ENCODE measurements at regions not wholly inside any gene's neighbourhood (a gene's known extent, or its start where the extent isn't known, plus 50 kb on each side); places are given as distances from the start of the nearest gene placed in this dataset.

GRCh38 chr5:169408171-169408570 is 107.2 kb upstream of the SLIT3 start:
- no peaks in the 10 kb centered on the region for H3K9me3 Mint-ChIP-seq (ENCODE audit: unreplicated experiment)
- Histone ChIP-seq H3K4me3 (ENCODE audit: low read depth, low read length) (no peak overlapping the region), H3K9me3 (no peaks in the 10 kb centered on the region), H3K36me3 (ENCODE audit: control insufficient read depth, insufficient read depth, low read length) (no peaks in the 10 kb centered on the region), H3K27me3 (replicated peaks; ENCODE audit: control insufficient read depth, insufficient read depth, low read length) (no peaks in the 10 kb centered on the region), H3K4me1 (peaks cover 10% of the 10 kb centered on the region)
- no peaks in the 10 kb centered on the region for H3K27me3 Mint-ChIP-seq (ENCODE audit: insufficient read depth, unreplicated experiment)
- intact Hi-C loops (cut with micrococcal nuclease; ENCODE audit: unreplicated experiment): no loop called here
- no peak for TF ChIP-seq CTCF (IDR thresholded peaks at IDR 0.05; ENCODE audit: insufficient read depth in 1 of 2, low read depth in 1 of 2, low read length in 1 of 2, severe bottlenecking in 1 of 2, unreplicated experiment in 1 of 2)
- peaks cover 7% of the 10 kb centered on the region for H3K4me1 Mint-ChIP-seq (ENCODE audit: low read depth, unreplicated experiment)
- no peak overlapping the region for H3K4me3 Mint-ChIP-seq (ENCODE audit: unreplicated experiment)
- DNase-seq: peak in 1 of 2 experiments; percentile 31
- BruUV-seq (replicated peaks): no TSS peak
- POLR2A ChIA-PET: no interaction called here
- H3K27ac Mint-ChIP-seq (ENCODE audit: unreplicated experiment): no peak overlapping the region
- CTCF ChIA-PET: interaction anchor here (0.6 to 0.8 kb wide), 2 partner anchors 49 to 268 kb away, joined by 3 read pairs; no protein-coding TSS in a partner anchor
- no peaks in the 10 kb centered on the region for H3K36me3 Mint-ChIP-seq (ENCODE audit: insufficient read depth, unreplicated experiment)

GRCh38 chr5:169404223-169404622 is 103.3 kb upstream of the SLIT3 start:
- Mint-ChIP-seq H3K27ac (ENCODE audit: unreplicated experiment) (no peak overlapping the region), H3K4me1 (ENCODE audit: low read depth, unreplicated experiment) (no peaks in the 10 kb centered on the region), H3K36me3 (ENCODE audit: insufficient read depth, unreplicated experiment) (no peaks in the 10 kb centered on the region), H3K4me3 (ENCODE audit: unreplicated experiment) (no peak overlapping the region), H3K9me3 (ENCODE audit: unreplicated experiment) (peaks cover 9% of the 10 kb centered on the region), H3K27me3 (ENCODE audit: insufficient read depth, unreplicated experiment) (peaks cover 3% of the 10 kb centered on the region)
- DNase-seq: no peak
- POLR2A ChIA-PET: no interaction called here
- H3K27me3 ChIP-seq (replicated peaks; ENCODE audit: control insufficient read depth, insufficient read depth, low read length): no peaks in the 10 kb centered on the region
- CTCF ChIA-PET: no interaction called here
- H3K9me3 ChIP-seq: no peaks in the 10 kb centered on the region
- H3K4me1 ChIP-seq: peaks cover 10% of the 10 kb centered on the region
- H3K4me3 ChIP-seq (ENCODE audit: low read depth, low read length): no peak overlapping the region
- no peak for TF ChIP-seq CTCF (IDR thresholded peaks at IDR 0.05; ENCODE audit: insufficient read depth in 1 of 2, low read depth in 1 of 2, low read length in 1 of 2, severe bottlenecking in 1 of 2, unreplicated experiment in 1 of 2)
- BruUV-seq (replicated peaks): no TSS peak
- no peaks in the 10 kb centered on the region for H3K36me3 ChIP-seq (ENCODE audit: control insufficient read depth, insufficient read depth, low read length)
- intact Hi-C loops (cut with micrococcal nuclease; ENCODE audit: unreplicated experiment): no loop called here

DNA sequence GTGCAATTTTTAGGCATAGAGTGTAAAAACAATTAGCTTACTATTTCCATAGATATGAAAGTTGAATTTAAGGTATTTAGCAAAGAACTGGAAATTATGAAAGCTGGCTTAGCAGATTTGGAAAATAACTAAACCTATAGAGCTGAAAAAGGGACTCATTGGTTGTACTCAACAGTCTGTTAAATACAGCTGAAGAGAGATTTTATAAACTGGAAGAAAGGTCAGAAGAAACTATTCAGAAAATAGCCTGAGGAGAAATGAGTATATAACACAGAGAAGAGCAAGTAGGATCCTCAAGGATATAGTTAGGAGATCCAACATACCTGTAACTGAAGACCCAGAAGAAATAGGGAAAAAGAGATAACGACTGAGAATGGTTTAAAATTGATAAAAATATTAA is 97.6 kb upstream of the SLIT3 start:
- H3K27me3 ChIP-seq (replicated peaks; ENCODE audit: control insufficient read depth, insufficient read depth, low read length): no peaks in the 10 kb centered on the region
- H3K36me3 ChIP-seq (ENCODE audit: control insufficient read depth, insufficient read depth, low read length): no peaks in the 10 kb centered on the region
- H3K27me3 Mint-ChIP-seq (ENCODE audit: insufficient read depth, unreplicated experiment): peaks cover 3% of the 10 kb centered on the region
- H3K4me3 ChIP-seq (ENCODE audit: low read depth, low read length): no peak overlapping the region
- no peak overlapping the region for H3K27ac Mint-ChIP-seq (ENCODE audit: unreplicated experiment)
- no peak overlapping the region for H3K4me3 Mint-ChIP-seq (ENCODE audit: unreplicated experiment)
- intact Hi-C loops (cut with micrococcal nuclease; ENCODE audit: unreplicated experiment): no loop called here
- no peak for TF ChIP-seq CTCF (IDR thresholded peaks at IDR 0.05; ENCODE audit: insufficient read depth in 1 of 2, low read depth in 1 of 2, low read length in 1 of 2, severe bottlenecking in 1 of 2, unreplicated experiment in 1 of 2)
- H3K36me3 Mint-ChIP-seq (ENCODE audit: insufficient read depth, unreplicated experiment): no peaks in the 10 kb centered on the region
- CTCF ChIA-PET: no interaction called here
- H3K9me3 Mint-ChIP-seq (ENCODE audit: unreplicated experiment): peaks cover 21% of the 10 kb centered on the region
- BruUV-seq (replicated peaks): no TSS peak
- H3K4me1 Mint-ChIP-seq (ENCODE audit: low read depth, unreplicated experiment): no peaks in the 10 kb centered on the region
- H3K9me3 ChIP-seq: peaks cover 6% of the 10 kb centered on the region; the same call in 1 of the 2 replicates
- DNase-seq: no peak
- POLR2A ChIA-PET: no interaction called here
- H3K4me1 ChIP-seq: no peaks in the 10 kb centered on the region

All from Caco-2 (cell line).